Central memory CD4-positive, alpha-beta T cell (primary cell): ENCODE measurements at regions not wholly inside any gene's neighbourhood (a gene's known extent, or its start where the extent isn't known, plus 50 kb on each side); places are given as distances from the start of the nearest gene placed in this dataset.

Source experiments
- DNase-seq: peaks from one replicate; pipeline ENCODE4 v3.0.0; 2022

DNA sequence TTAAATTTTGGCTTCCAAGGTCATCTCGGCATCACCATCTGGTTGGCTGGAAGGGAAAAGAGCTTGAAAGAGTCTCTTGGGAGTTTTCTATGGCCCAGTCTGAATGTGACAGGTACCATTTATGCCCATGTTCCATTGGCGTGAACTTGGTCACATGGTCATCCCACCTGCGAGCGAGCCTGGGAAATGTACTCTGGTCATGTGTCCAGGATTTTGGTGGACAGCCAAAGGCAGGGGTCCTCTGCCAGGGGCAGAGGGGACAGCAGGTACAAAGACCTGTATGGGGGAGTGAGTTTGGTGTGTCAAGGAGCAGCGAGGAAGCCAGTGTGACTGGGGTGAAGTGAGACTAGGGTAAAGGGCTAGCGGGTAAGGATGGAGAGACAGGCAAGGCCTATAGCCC, 112.6 kb downstream of the CDC5L start:
- DNase-seq, result no peak

- no peak for DNase-seq
Measured at GRCh38 chr6:44503471-44503870, 116.0 kb downstream of the CDC5L start.

GRCh38 chr6:44504301-44504791, 116.8 kb downstream of the CDC5L start:
- no peak for DNase-seq

DNA sequence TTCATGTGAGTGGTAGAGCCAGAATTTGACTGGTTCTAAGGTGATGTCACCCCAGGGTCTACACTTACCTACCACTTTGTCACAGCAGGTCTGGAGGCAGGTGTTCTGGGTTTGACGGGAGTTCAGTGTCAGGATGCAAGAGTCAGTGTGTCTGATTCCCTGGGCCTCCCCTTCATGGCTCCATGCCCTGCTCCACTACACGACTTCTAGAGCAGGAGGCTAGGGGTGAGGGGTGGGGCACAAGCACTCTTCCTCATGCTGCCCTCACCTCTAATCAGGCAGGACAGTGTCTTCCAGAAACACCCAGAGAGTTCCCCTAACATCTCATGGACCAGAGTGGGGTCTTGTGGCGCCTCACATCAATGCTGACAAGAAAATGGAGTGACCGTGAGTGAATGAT, 118.2 kb downstream of the CDC5L start:
- no peak for DNase-seq

GRCh38 chr6:44507014-44507413, 119.5 kb downstream of the CDC5L start:
- DNase-seq, result no peak

GRCh38 chr6:44508646-44509045, 121.1 kb downstream of the CDC5L start:
- DNase-seq, result no peak

GRCh38 chr6:44511126-44511525, 123.6 kb downstream of the CDC5L start:
- DNase-seq, result no peak

GRCh38 chr6:44512868-44513741, 125.6 kb downstream of the CDC5L start:
- DNase-seq, result no peak

GRCh38 chr6:44514085-44514484, 126.6 kb downstream of the CDC5L start:
- no peak for DNase-seq

GRCh38 chr6:44514576-44515193, 127.2 kb downstream of the CDC5L start:
- DNase-seq, result no peak

- DNase-seq, result no peak
Measured at GRCh38 chr6:44522871-44523270, 135.4 kb downstream of the CDC5L start.

- DNase-seq, result no peak
Measured at GRCh38 chr6:44524476-44525227, 137.1 kb downstream of the CDC5L start.

GRCh38 chr6:44525761-44526351, 138.3 kb downstream of the CDC5L start:
- no peak for DNase-seq

- no peak for DNase-seq
Measured at GRCh38 chr6:44527181-44527580, 139.7 kb downstream of the CDC5L start.

DNA sequence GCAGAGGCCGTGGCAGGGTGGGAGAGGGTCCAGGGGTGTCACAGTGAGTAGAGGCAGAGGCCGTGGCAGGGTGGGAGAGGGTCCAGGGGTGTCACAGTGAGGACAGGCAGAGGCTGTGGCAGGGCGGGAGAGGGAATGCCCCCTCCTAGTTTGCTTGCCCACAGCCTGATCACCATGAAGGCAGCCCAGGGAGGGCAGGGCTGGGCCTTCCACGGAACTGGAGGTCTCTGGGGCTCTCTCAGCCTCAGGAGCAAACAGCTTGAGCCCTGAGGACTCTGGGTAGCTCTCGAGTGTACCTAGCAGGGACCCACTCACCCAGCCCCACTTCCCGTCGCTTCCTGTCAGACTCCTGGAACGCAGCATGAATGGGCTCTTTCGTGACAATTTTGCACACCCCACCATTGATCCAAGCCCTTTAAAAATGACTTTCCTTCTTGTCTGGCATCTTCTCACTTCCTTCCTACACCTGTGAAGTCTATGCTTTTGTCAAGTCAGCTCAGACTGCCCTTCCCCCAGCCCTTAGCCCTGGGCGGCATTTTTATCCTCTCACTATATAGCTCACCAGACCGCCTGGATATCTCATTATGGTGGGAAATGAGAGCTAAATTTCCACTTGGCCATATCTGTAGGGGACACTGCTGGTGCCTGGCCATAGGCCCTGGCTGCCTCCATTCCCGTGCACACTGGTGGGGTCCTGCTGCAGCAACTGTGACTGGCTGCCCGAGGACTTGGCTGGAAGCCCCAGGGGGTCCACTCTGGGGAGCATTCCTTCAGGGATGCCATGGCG, 140.3 kb downstream of the CDC5L start:
- DNase-seq, result no peak

- no peak for DNase-seq
Measured at GRCh38 chr6:44528370-44528644, 140.8 kb downstream of the CDC5L start.

GRCh38 chr6:44528716-44529115, 141.2 kb downstream of the CDC5L start:
- DNase-seq, result no peak

GRCh38 chr6:44529146-44529905, 141.8 kb downstream of the CDC5L start:
- DNase-seq, result no peak

GRCh38 chr6:44530209-44530909, 142.9 kb downstream of the CDC5L start:
- no peak for DNase-seq

GRCh38 chr6:44530910-44531234, 143.4 kb downstream of the CDC5L start:
- no peak for DNase-seq

DNA sequence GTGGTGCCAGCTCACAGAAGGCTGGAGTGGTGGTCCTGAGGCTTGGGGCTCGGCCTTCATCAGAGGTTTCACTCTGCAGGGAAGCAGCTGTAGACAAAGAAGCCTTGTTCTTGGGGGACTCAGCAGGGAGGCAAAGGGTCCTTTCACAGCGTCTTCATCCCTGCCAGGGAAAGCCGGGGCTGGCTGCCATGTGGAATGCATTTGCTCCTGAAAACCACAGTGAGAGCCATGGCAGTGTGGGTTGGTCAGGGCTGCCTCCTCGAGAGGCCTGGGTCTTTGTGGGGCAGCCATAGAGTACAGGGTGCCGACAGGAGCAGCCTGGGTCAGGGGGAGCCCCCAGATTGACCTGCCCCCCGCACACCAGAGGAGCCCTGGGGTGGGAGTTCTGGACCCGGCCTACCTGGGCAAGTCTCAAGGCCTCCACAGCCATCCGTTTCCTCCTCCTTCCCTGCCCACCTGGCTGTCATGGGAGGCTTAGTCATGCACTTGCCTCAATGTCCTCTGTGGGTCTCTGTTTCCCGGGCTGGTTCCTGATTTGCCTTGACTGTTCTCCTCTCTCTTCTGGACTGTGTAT, 144.0 kb downstream of the CDC5L start:
- DNase-seq, result no peak
